Mesothelial cell of epicardium (in vitro differentiated cells): ENCODE measurements at regions not wholly inside any gene's neighbourhood (a gene's known extent, or its start where the extent isn't known, plus 50 kb on each side); places are given as distances from the start of the nearest gene placed in this dataset.

ENCODE experiments used
- DNase-seq, 2 experiments: peaks; one replicate each; pipeline ENCODE4 v3.0.0; 2021; ENCODE audit warnings: low spot score in 2 of 2; ENCODE audit not compliant: unreplicated experiment in 2 of 2
- H3K27ac Mint-ChIP-seq: 2 replicates; pipeline ENCODE4 v1.8.0; 2021; ENCODE audit warnings: mixed read lengths
- H3K27me3 Mint-ChIP-seq: 2 replicates; pipeline ENCODE4 v1.8.0; 2021; ENCODE audit warnings: low read depth, mixed read lengths
- H3K36me3 Mint-ChIP-seq: 2 replicates; pipeline ENCODE4 v1.8.0; 2021; ENCODE audit warnings: mixed read lengths
- H3K4me1 Mint-ChIP-seq: 2 replicates; pipeline ENCODE4 v1.8.0; 2021; ENCODE audit warnings: mixed read lengths
- H3K4me3 Mint-ChIP-seq: 2 replicates; pipeline ENCODE4 v1.8.0; 2021; ENCODE audit warnings: mild to moderate bottlenecking, moderate library complexity, mixed read lengths
- H3K9me3 Mint-ChIP-seq: 2 replicates; pipeline ENCODE4 v1.8.0; 2021; ENCODE audit warnings: mixed read lengths
- CTCF ChIP-seq: fragments of 200-600 bp; sonication (generic); IDR thresholded peaks from one replicate; pipeline ENCODE4 v1.5.0; 2021; ENCODE audit warnings: antibody characterized with exemption; ENCODE audit not compliant: unreplicated experiment

DNA sequence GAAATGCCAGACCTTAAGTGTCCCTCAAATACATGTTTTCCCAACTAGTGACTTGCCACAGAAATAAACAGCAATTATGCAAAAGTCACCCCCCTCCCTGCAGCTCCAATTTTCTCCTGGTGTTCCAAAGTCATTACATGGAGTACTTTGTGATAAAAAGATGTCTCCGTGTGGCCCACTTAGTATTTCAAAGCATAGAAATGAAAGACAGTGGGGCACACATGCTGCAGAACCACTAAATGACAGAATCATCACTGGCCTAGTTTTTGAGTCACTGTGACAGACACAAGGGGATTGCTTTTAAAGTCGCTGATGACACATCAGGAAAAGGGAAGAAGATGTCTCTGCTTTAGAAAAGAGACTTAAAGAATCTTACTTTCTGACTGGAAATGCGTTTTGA lies 323.4 kb downstream of the PSAT1 start:
- no peaks in the 10 kb centered on the region for H3K4me1 Mint-ChIP-seq
- no peak for DNase-seq
- no peaks in the 10 kb centered on the region for H3K9me3 Mint-ChIP-seq
- peaks cover 11% of the 10 kb centered on the region for H3K27me3 Mint-ChIP-seq
- H3K27ac Mint-ChIP-seq = no peak overlapping the region
- H3K4me3 Mint-ChIP-seq = no peak overlapping the region
- TF ChIP-seq CTCF = no peak
- H3K36me3 Mint-ChIP-seq = no peaks in the 10 kb centered on the region

GRCh38 chr9:78620764-78621163 lies 323.8 kb downstream of the PSAT1 start:
- H3K4me3 Mint-ChIP-seq = no peak overlapping the region
- no peak for DNase-seq
- H3K4me1 Mint-ChIP-seq = no peaks in the 10 kb centered on the region
- H3K36me3 Mint-ChIP-seq = no peaks in the 10 kb centered on the region
- peaks cover 11% of the 10 kb centered on the region for H3K27me3 Mint-ChIP-seq
- H3K27ac Mint-ChIP-seq = no peak overlapping the region
- TF ChIP-seq CTCF = no peak
- no peaks in the 10 kb centered on the region for H3K9me3 Mint-ChIP-seq

DNA sequence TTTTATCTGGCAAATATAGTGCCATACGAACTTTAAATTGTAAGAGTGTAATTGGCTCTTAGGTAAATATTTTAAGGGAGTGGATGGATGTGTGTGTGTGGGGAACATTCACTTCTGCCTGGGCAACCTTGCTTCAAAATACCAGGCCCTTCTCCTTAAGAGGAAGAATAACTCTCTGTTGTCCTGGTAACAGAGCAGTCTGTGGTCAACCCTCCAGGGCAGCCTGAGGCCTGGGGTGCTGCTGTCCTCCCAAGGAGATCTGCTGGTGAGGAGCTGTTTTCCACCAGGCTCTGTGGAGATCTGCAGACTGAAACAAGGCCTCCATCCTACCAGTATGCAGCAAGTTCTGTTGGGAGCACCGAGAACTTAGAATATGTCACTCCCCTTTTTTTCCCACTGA lies 325.2 kb downstream of the PSAT1 start:
- Mint-ChIP-seq H3K27ac (no peak overlapping the region), H3K4me3 (no peak overlapping the region), H3K4me1 (no peaks in the 10 kb centered on the region), H3K9me3 (no peaks in the 10 kb centered on the region), H3K36me3 (no peaks in the 10 kb centered on the region), H3K27me3 (peaks cover 18% of the 10 kb centered on the region)
- no peak for DNase-seq
- TF ChIP-seq CTCF = no peak

DNA sequence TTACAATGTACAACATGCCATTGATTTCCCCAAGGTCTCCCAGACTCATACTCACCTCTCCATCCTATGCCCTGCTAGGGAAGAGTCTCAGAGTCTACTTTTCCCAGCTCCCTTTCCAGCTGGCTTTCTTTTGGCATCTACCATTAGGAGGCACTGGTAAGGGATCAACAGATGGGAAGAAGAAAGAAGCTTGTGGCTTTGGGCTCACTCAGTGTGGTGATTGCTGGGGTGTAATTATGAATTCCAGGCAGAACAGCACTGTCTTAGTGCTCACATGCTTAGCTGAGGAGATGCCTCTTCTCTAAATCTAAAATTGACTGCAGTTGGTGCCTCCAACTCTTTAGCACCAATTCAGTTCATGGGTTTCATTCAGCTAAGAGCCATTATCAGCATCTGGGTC lies 330.0 kb downstream of the PSAT1 start:
- H3K27me3 Mint-ChIP-seq = peaks cover 14% of the 10 kb centered on the region
- TF ChIP-seq CTCF = no peak
- DNase-seq = no peak
- no peak overlapping the region for H3K27ac Mint-ChIP-seq
- H3K4me3 Mint-ChIP-seq = no peak overlapping the region
- H3K36me3 Mint-ChIP-seq = no peaks in the 10 kb centered on the region
- peaks cover 22% of the 10 kb centered on the region for H3K4me1 Mint-ChIP-seq
- no peaks in the 10 kb centered on the region for H3K9me3 Mint-ChIP-seq

GRCh38 chr9:78630966-78631365 lies 334.0 kb downstream of the PSAT1 start:
- no peak overlapping the region for H3K4me3 Mint-ChIP-seq
- no peaks in the 10 kb centered on the region for H3K36me3 Mint-ChIP-seq
- H3K9me3 Mint-ChIP-seq = no peaks in the 10 kb centered on the region
- H3K27me3 Mint-ChIP-seq = peaks cover 17% of the 10 kb centered on the region
- H3K27ac Mint-ChIP-seq = no peak overlapping the region
- H3K4me1 Mint-ChIP-seq = peaks cover 27% of the 10 kb centered on the region
- no peak for TF ChIP-seq CTCF
- no peak for DNase-seq

GRCh38 chr9:78640728-78641127 lies 343.8 kb downstream of the PSAT1 start:
- Mint-ChIP-seq H3K9me3 (peaks cover 9% of the 10 kb centered on the region), H3K4me1 (no peaks in the 10 kb centered on the region), H3K27ac (no peak overlapping the region), H3K4me3 (no peak overlapping the region), H3K36me3 (peaks cover 1% of the 10 kb centered on the region), H3K27me3 (peaks cover 8% of the 10 kb centered on the region)
- no peak for TF ChIP-seq CTCF
- no peak for DNase-seq
